ENCODE measurements at regions not wholly inside any gene's neighbourhood (a gene's known extent, or its start where the extent isn't known, plus 50 kb on each side); places are given as distances from the start of the nearest gene placed in this dataset.

GRCh38 chr10:111354859-111355258 lies 278.0 kb downstream of the ADRA2A start:
- no peak for DNase-seq (ENCODE audit: low read depth)

GRCh38 chr10:111356571-111356970 lies 279.7 kb downstream of the ADRA2A start:
- no peak for DNase-seq (ENCODE audit: low read depth)

GRCh38 chr10:111357859-111358258 lies 281.0 kb downstream of the ADRA2A start:
- no peak for DNase-seq (ENCODE audit: low read depth)

- no peak for DNase-seq (ENCODE audit: low read depth)
These were observed 283.6 kb downstream of the ADRA2A start for GRCh38 chr10:111360260-111360925.

- DNase-seq (ENCODE audit: low read depth): no peak
These were observed 290.7 kb downstream of the ADRA2A start for GRCh38 chr10:111367531-111367930.

- DNase-seq (ENCODE audit: low read depth): no peak
These were observed 293.3 kb downstream of the ADRA2A start for GRCh38 chr10:111370101-111370500.

- DNase-seq (ENCODE audit: low read depth): no peak
These were observed 296.9 kb downstream of the ADRA2A start for GRCh38 chr10:111373696-111374095.

GRCh38 chr10:111379534-111380187 lies 302.8 kb downstream of the ADRA2A start:
- no peak for DNase-seq (ENCODE audit: low read depth)

GRCh38 chr10:111384556-111384955 lies 307.7 kb downstream of the ADRA2A start:
- DNase-seq (ENCODE audit: low read depth): no peak

- DNase-seq (ENCODE audit: low read depth): no peak
These were observed 314.2 kb downstream of the ADRA2A start for GRCh38 chr10:111390813-111391563.

- no peak for DNase-seq (ENCODE audit: low read depth)
These were observed 315.3 kb downstream of the ADRA2A start for GRCh38 chr10:111392159-111392558.

- no peak for DNase-seq (ENCODE audit: low read depth)
These were observed 316.1 kb downstream of the ADRA2A start for GRCh38 chr10:111392910-111393309.

- no peak for DNase-seq (ENCODE audit: low read depth)
These were observed 333.9 kb downstream of the ADRA2A start for GRCh38 chr10:111410740-111411139.

GRCh38 chr10:111425459-111425858 lies 348.6 kb downstream of the ADRA2A start:
- no peak for DNase-seq (ENCODE audit: low read depth)

- no peak for DNase-seq (ENCODE audit: low read depth)
These were observed 352.6 kb downstream of the ADRA2A start for GRCh38 chr10:111429288-111430028.

GRCh38 chr10:111430070-111430469 lies 353.2 kb downstream of the ADRA2A start:
- no peak for DNase-seq (ENCODE audit: low read depth)

GRCh38 chr10:111432588-111432987 lies 355.8 kb downstream of the ADRA2A start:
- no peak for DNase-seq (ENCODE audit: low read depth)

GRCh38 chr10:111435871-111436270 lies 359.0 kb downstream of the ADRA2A start:
- no peak for DNase-seq (ENCODE audit: low read depth)

GRCh38 chr10:111439034-111439842 lies 362.4 kb downstream of the ADRA2A start:
- no peak for DNase-seq (ENCODE audit: low read depth)

GRCh38 chr10:111440501-111440900 lies 363.7 kb downstream of the ADRA2A start:
- no peak for DNase-seq (ENCODE audit: low read depth)

- no peak for DNase-seq (ENCODE audit: low read depth)
These were observed 368.8 kb downstream of the ADRA2A start for GRCh38 chr10:111445667-111446066.

- DNase-seq (ENCODE audit: low read depth): no peak
These were observed 370.1 kb downstream of the ADRA2A start for GRCh38 chr10:111446966-111447365.

All from non-pigmented ciliary epithelial cell (primary cell).